ENCODE measurements at regions not wholly inside any gene's neighbourhood (a gene's known extent, or its start where the extent isn't known, plus 50 kb on each side); places are given as distances from the start of the nearest gene placed in this dataset.

- Histone ChIP-seq H2AFZ (ENCODE audit: control insufficient read depth, low read length) (no peak overlapping the region), H3K79me2 (ENCODE audit: control insufficient read depth, insufficient read depth, low read length) (no peaks in the 10 kb centered on the region), H3K27ac (ENCODE audit: control insufficient read depth, insufficient read depth, low read length) (no peak overlapping the region), H3K9me3 (ENCODE audit: control insufficient read depth, low read depth, low read length) (peaks cover 2% of the 10 kb centered on the region), H3K27me3 (ENCODE audit: control insufficient read depth, extremely low read depth, insufficient read depth, low read length) (no peaks in the 10 kb centered on the region), H3K36me3 (ENCODE audit: control insufficient read depth in 2 of 2, extremely low read depth in 1 of 2, insufficient read depth in 2 of 2, low read length in 2 of 2) (no peaks in the 10 kb centered on the region), H4K20me1 (ENCODE audit: control insufficient read depth, extremely low read depth, insufficient read depth, low read length) (no peaks in the 10 kb centered on the region), H3K9me1 (ENCODE audit: control insufficient read depth, extremely low read depth, insufficient read depth, low read length) (no peaks in the 10 kb centered on the region), H3K4me2 (ENCODE audit: control insufficient read depth, extremely low read depth, insufficient read depth, low read depth, low read length) (no peak overlapping the region), H3K4me3 (ENCODE audit: control insufficient read depth in 2 of 3, extremely low read depth in 1 of 3, insufficient read depth in 2 of 3, low read depth in 1 of 3, low read length in 3 of 3) (no peak overlapping the region), H3K4me1 (ENCODE audit: control insufficient read depth, extremely low read depth, insufficient read depth, low read length) (no peaks in the 10 kb centered on the region), H3K9ac (ENCODE audit: control insufficient read depth, extremely low read depth, insufficient read depth, low read length) (no peak overlapping the region)
- DNase-seq (ENCODE audit: low read depth, low spot score), result no peak
- dilution Hi-C loops (cut with MboI; ENCODE audit: extremely low pct_ligation_motif_present, low sequenced_read_pairs), result no loop called here
- TF ChIP-seq EZH2 (IDR thresholded peaks at IDR 0.05; ENCODE audit: low read length), result no peak
- no peak for TF ChIP-seq CTCF (optimal IDR thresholded peaks at IDR 0.05 in 1 of 3, IDR thresholded peaks at IDR 0.05 in 1 of 3, conservative IDR thresholded peaks at IDR 0.05 in 1 of 3; ENCODE audit: extremely low read depth in 1 of 3, insufficient read depth in 2 of 3, low read length in 3 of 3)
- no peak for FAIRE-seq
Observed at GRCh38 chr20:51327251-51327841, 215.2 kb downstream of the NFATC2 start.

- Histone ChIP-seq H3K4me1 (ENCODE audit: control insufficient read depth, extremely low read depth, insufficient read depth, low read length) (no peaks in the 10 kb centered on the region), H3K27ac (ENCODE audit: control insufficient read depth, insufficient read depth, low read length) (no peak overlapping the region), H3K27me3 (ENCODE audit: control insufficient read depth, extremely low read depth, insufficient read depth, low read length) (no peaks in the 10 kb centered on the region), H3K79me2 (ENCODE audit: control insufficient read depth, insufficient read depth, low read length) (no peaks in the 10 kb centered on the region), H3K9me3 (ENCODE audit: control insufficient read depth, low read depth, low read length) (peaks cover 2% of the 10 kb centered on the region), H2AFZ (ENCODE audit: control insufficient read depth, low read length) (no peak overlapping the region), H3K9me1 (ENCODE audit: control insufficient read depth, extremely low read depth, insufficient read depth, low read length) (no peaks in the 10 kb centered on the region), H3K4me2 (ENCODE audit: control insufficient read depth, extremely low read depth, insufficient read depth, low read depth, low read length) (no peak overlapping the region), H4K20me1 (ENCODE audit: control insufficient read depth, extremely low read depth, insufficient read depth, low read length) (no peaks in the 10 kb centered on the region), H3K4me3 (ENCODE audit: control insufficient read depth in 2 of 3, extremely low read depth in 1 of 3, insufficient read depth in 2 of 3, low read depth in 1 of 3, low read length in 3 of 3) (no peak overlapping the region), H3K36me3 (ENCODE audit: control insufficient read depth in 2 of 2, extremely low read depth in 1 of 2, insufficient read depth in 2 of 2, low read length in 2 of 2) (no peaks in the 10 kb centered on the region), H3K9ac (ENCODE audit: control insufficient read depth, extremely low read depth, insufficient read depth, low read length) (no peak overlapping the region)
- TF ChIP-seq EZH2 (IDR thresholded peaks at IDR 0.05; ENCODE audit: low read length) (no peak), CTCF (optimal IDR thresholded peaks at IDR 0.05 in 1 of 3, IDR thresholded peaks at IDR 0.05 in 1 of 3, conservative IDR thresholded peaks at IDR 0.05 in 1 of 3; ENCODE audit: extremely low read depth in 1 of 3, insufficient read depth in 2 of 3, low read length in 3 of 3) (peak; percentile 75 to 81 (median 76))
- dilution Hi-C loops (cut with MboI; ENCODE audit: extremely low pct_ligation_motif_present, low sequenced_read_pairs), result no loop called here
- DNase-seq (ENCODE audit: low read depth, low spot score) (no peak), FAIRE-seq (no peak)
Observed at GRCh38 chr20:51326201-51326819, 216.2 kb downstream of the NFATC2 start.
